HEK293 (cell line): ENCODE measurements at regions not wholly inside any gene's neighbourhood (a gene's known extent, or its start where the extent isn't known, plus 50 kb on each side); places are given as distances from the start of the nearest gene placed in this dataset.

Source experiments
- CTCF ChIA-PET: fragments of 350-600 bp; formaldehyde crosslinking; extraction: SDS; loops from one replicate; lab custom pipeline; 2021; ENCODE audit warnings: antibody characterized with exemption; lab: Yijun Ruan, JAX
- POLR2A ChIA-PET: fragments of 300-600 bp; formaldehyde crosslinking; extraction: SDS; loops from one replicate; lab custom pipeline; 2020; ENCODE audit warnings: antibody characterized with exemption, inconsistent platforms; lab: Yijun Ruan, JAX
- H3K27ac ChIP-seq: fragments of 200-500 bp; sonication (Bioruptor generic); 2 replicates; pipeline ENCODE4 v1.5.1; 2014; ENCODE audit warnings: low read depth, low read length, control low read depth, inconsistent platforms; ENCODE audit errors: extremely low read depth
- H3K36me3 ChIP-seq, 2 experiments: fragments of 200-500 bp in 1 of 2; sonication (Bioruptor generic) in 1 of 2; 1 replicate in 1 of 2; 2 replicates in 1 of 2; pipeline ENCODE4 v1.5.1; 2014 to 2017; ENCODE audit warnings: inconsistent platforms in 2 of 2, low read length in 2 of 2; ENCODE audit not compliant: control insufficient read depth in 2 of 2, insufficient read depth in 1 of 2
- H3K4me1 ChIP-seq: fragments of 200-500 bp; sonication (Bioruptor generic); 2 replicates; pipeline ENCODE4 v1.5.1; 2014; ENCODE audit warnings: mild to moderate bottlenecking, low read length, inconsistent platforms; ENCODE audit not compliant: control insufficient read depth, insufficient read depth
- H3K4me3 ChIP-seq: 2 replicates; pipeline ENCODE4 v1.5.1; 2011; ENCODE audit warnings: low read depth, mild to moderate bottlenecking, control low read depth, low read length, moderate library complexity
- H3K9me3 ChIP-seq: fragments of 200-500 bp; sonication (Bioruptor generic); 2 replicates; pipeline ENCODE4 v1.5.1; 2014; ENCODE audit warnings: low read depth, low read length, inconsistent platforms; ENCODE audit not compliant: control insufficient read depth, insufficient read depth
- GLIS2 ChIP-seq: fragments of 450-650 bp; formaldehyde crosslinking; IDR thresholded peaks from 2 replicates; pipeline ENCODE4 v1.5.1; 2016; ENCODE audit warnings: missing biosample characterization, missing genetic modification characterization
- MYNN ChIP-seq: fragments of 450-650 bp; formaldehyde crosslinking; IDR thresholded peaks from 2 replicates; pipeline ENCODE4 v1.5.1; 2016; ENCODE audit warnings: missing biosample characterization, missing genetic modification characterization, borderline replicate concordance
- OVOL3 ChIP-seq: fragments of 450-650 bp; formaldehyde crosslinking; IDR thresholded peaks from 2 replicates; pipeline ENCODE4 v1.5.1; 2016; ENCODE audit warnings: missing biosample characterization, missing genetic modification characterization
- ZBTB44 ChIP-seq: fragments of 450-650 bp; IDR thresholded peaks from 2 replicates; pipeline ENCODE4 v1.5.1; 2018; ENCODE audit warnings: missing biosample characterization, mild to moderate bottlenecking, missing genetic modification characterization
- ZFP41 ChIP-seq: fragments of 450-650 bp; formaldehyde crosslinking; IDR thresholded peaks from 2 replicates; pipeline ENCODE4 v1.5.1; 2016; ENCODE audit warnings: missing biosample characterization, missing genetic modification characterization, borderline replicate concordance
- ZNF138 ChIP-seq: fragments of 450-650 bp; formaldehyde crosslinking; IDR thresholded peaks from 2 replicates; pipeline ENCODE4 v1.5.1; 2016; ENCODE audit warnings: missing biosample characterization, missing genetic modification characterization, borderline replicate concordance
- ZNF146 ChIP-seq: fragments of 450-650 bp; formaldehyde crosslinking; IDR thresholded peaks from 2 replicates; pipeline ENCODE4 v1.5.1; 2016; ENCODE audit warnings: missing biosample characterization, missing genetic modification characterization
- ZNF18 ChIP-seq: fragments of 450-650 bp; formaldehyde crosslinking; IDR thresholded peaks from 2 replicates; pipeline ENCODE4 v1.5.1; 2016; ENCODE audit warnings: missing biosample characterization, missing genetic modification characterization
- ZNF335 ChIP-seq: fragments of 450-650 bp; formaldehyde crosslinking; conservative IDR thresholded peaks from 2 replicates; pipeline ENCODE4 v1.5.1; 2016; ENCODE audit warnings: missing biosample characterization, missing genetic modification characterization
- ZNF394 ChIP-seq: fragments of 450-650 bp; formaldehyde crosslinking; IDR thresholded peaks from 2 replicates; pipeline ENCODE4 v1.5.1; 2016; ENCODE audit warnings: missing biosample characterization, missing genetic modification characterization, mild to moderate bottlenecking, moderate library complexity, borderline replicate concordance
- ZNF423 ChIP-seq: fragments of 450-650 bp; formaldehyde crosslinking; IDR thresholded peaks from 2 replicates; pipeline ENCODE4 v1.5.1; 2016; ENCODE audit warnings: missing biosample characterization, missing genetic modification characterization
- ZNF518A ChIP-seq: fragments of 450-650 bp; formaldehyde crosslinking; conservative IDR thresholded peaks from 2 replicates; pipeline ENCODE4 v1.5.1; 2016; ENCODE audit warnings: low read depth, missing biosample characterization, missing genetic modification characterization
- ZNF558 ChIP-seq: fragments of 450-650 bp; formaldehyde crosslinking; IDR thresholded peaks from 2 replicates; pipeline ENCODE4 v1.5.1; 2016; ENCODE audit warnings: missing biosample characterization, missing genetic modification characterization
- ZNF777 ChIP-seq: fragments of 450-650 bp; formaldehyde crosslinking; IDR thresholded peaks from 2 replicates; pipeline ENCODE4 v1.5.1; 2017; ENCODE audit warnings: missing biosample characterization, missing genetic modification characterization, borderline replicate concordance
- ZNF830 ChIP-seq: fragments of 450-650 bp; IDR thresholded peaks from 2 replicates; pipeline ENCODE4 v1.5.0; 2018; ENCODE audit warnings: missing biosample characterization, missing genetic modification characterization, low read depth, mild to moderate bottlenecking, moderate library complexity
- TF ChIP-seq, protein P1 (sequence below): IDR thresholded peaks from 2 replicates; pipeline ENCODE4 v1.6.1; 2011; ENCODE audit warnings: mild to moderate bottlenecking, low read depth, low read length, borderline replicate concordance
- TF ChIP-seq, protein P2 (sequence below): fragments of 450-650 bp; formaldehyde crosslinking; IDR thresholded peaks from 2 replicates; pipeline ENCODE4 v1.5.1; 2016; ENCODE audit warnings: missing biosample characterization, missing genetic modification characterization
- TF ChIP-seq, protein P3 (sequence below): fragments of 450-650 bp; formaldehyde crosslinking; IDR thresholded peaks from 2 replicates; pipeline ENCODE4 v1.5.1; 2016; ENCODE audit warnings: missing biosample characterization, missing genetic modification characterization

DNA sequence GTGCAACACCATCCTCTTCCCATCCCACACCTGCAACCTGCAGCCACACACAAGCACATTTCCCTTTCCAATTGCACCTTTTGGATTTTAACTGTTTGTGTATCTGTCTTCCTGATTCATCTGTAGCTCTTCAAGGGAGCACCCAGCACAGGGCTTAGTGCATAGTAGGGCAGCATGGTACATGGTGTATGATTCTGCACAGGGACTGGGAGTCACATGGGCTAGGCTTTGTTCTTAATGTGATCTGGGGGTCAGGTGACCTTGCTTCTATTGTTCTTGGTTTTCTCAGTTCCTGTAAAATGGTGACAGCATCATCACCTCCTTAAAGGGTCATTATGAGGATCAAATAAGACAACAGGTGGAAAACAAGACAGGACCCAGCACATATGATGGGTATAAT is 419.3 kb downstream of the MATN1 start:
- no peaks in the 10 kb centered on the region for H3K9me3 ChIP-seq
- ChIA-PET CTCF (no interaction called here), POLR2A (no interaction called here)
- no peaks in the 10 kb centered on the region for H3K4me1 ChIP-seq
- H3K36me3 ChIP-seq = no peaks in the 10 kb centered on the region
- TF ChIP-seq MYNN (tag by site-specific recombination) (no peak), GLIS2 (tag by site-specific recombination) (no peak)
- no peak overlapping the region for H3K4me3 ChIP-seq
- no peak overlapping the region for H3K27ac ChIP-seq

DNA sequence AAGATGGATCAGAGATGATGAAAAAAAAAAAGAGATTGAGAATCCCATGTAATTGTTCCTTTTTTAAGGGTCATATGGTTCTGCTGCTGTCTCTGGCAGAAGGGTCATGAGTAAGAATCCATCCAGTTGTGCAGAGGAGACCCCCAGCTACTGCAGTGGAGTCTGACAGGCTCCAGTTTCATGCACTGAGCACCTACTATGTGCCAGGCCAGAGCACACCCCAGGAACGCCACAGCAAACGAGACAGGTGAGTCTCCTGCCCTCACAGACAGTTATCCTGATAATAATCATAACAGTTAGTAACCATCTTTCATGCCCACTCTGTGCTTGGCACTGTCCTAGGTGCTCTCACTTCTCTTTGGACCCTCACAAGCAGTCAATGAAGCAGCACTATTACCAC is 420.0 kb downstream of the MATN1 start:
- CTCF ChIA-PET = interaction anchor here (0.6 kb wide), 1 partner anchor 695 kb away, joined by 3 read pairs; no protein-coding TSS in a partner anchor
- H3K36me3 ChIP-seq = no peaks in the 10 kb centered on the region
- H3K9me3 ChIP-seq = no peaks in the 10 kb centered on the region
- TF ChIP-seq ZNF518A (tag by site-specific recombination) = no peak
- no peak for TF ChIP-seq ZNF335 (tag by site-specific recombination)
- no peak for TF ChIP-seq ZNF18
- TF ChIP-seq ZNF830 (tag by site-specific recombination) = no peak
- TF ChIP-seq ZFP41 = no peak
- TF ChIP-seq ZNF558 (tag by site-specific recombination) = no peak
- TF ChIP-seq OVOL3 (tag by site-specific recombination) = no peak
- no peak for TF ChIP-seq ZNF138
- no peak for TF ChIP-seq ZBTB44
- no peak for TF ChIP-seq ZNF423 (tag by site-specific recombination)
- TF ChIP-seq ZNF777 (tag by site-specific recombination) = no peak
- no peak for TF ChIP-seq ZNF146
- no peak for TF ChIP-seq ZNF394 (tag by site-specific recombination)
- TF ChIP-seq, protein P1, sequence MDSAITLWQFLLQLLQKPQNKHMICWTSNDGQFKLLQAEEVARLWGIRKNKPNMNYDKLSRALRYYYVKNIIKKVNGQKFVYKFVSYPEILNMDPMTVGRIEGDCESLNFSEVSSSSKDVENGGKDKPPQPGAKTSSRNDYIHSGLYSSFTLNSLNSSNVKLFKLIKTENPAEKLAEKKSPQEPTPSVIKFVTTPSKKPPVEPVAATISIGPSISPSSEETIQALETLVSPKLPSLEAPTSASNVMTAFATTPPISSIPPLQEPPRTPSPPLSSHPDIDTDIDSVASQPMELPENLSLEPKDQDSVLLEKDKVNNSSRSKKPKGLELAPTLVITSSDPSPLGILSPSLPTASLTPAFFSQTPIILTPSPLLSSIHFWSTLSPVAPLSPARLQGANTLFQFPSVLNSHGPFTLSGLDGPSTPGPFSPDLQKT = no peak
- TF ChIP-seq, protein P2, sequence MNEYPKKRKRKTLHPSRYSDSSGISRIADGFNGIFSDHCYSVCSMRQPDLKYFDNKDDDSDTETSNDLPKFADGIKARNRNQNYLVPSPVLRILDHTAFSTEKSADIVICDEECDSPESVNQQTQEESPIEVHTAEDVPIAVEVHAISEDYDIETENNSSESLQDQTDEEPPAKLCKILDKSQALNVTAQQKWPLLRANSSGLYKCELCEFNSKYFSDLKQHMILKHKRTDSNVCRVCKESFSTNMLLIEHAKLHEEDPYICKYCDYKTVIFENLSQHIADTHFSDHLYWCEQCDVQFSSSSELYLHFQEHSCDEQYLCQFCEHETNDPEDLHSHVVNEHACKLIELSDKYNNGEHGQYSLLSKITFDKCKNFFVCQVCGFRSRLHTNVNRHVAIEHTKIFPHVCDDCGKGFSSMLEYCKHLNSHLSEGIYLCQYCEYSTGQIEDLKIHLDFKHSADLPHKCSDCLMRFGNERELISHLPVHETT (tag by site-specific recombination) = no peak
- TF ChIP-seq, protein P3, sequence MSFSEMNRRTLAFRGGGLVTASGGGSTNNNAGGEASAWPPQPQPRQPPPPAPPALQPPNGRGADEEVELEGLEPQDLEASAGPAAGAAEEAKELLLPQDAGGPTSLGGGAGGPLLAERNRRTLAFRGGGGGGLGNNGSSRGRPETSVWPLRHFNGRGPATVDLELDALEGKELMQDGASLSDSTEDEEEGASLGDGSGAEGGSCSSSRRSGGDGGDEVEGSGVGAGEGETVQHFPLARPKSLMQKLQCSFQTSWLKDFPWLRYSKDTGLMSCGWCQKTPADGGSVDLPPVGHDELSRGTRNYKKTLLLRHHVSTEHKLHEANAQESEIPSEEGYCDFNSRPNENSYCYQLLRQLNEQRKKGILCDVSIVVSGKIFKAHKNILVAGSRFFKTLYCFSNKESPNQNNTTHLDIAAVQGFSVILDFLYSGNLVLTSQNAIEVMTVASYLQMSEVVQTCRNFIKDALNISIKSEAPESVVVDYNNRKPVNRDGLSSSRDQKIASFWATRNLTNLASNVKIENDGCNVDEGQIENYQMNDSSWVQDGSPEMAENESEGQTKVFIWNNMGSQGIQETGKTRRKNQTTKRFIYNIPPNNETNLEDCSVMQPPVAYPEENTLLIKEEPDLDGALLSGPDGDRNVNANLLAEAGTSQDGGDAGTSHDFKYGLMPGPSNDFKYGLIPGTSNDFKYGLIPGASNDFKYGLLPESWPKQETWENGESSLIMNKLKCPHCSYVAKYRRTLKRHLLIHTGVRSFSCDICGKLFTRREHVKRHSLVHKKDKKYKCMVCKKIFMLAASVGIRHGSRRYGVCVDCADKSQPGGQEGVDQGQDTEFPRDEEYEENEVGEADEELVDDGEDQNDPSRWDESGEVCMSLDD = no peak
- no peak overlapping the region for H3K4me3 ChIP-seq
- H3K27ac ChIP-seq = no peak overlapping the region
- POLR2A ChIA-PET = no interaction called here
- no peaks in the 10 kb centered on the region for H3K4me1 ChIP-seq
